Muscle of leg (tissue), 3 donors: ENCODE measurements at regions not wholly inside any gene's neighbourhood (a gene's known extent, or its start where the extent isn't known, plus 50 kb on each side); places are given as distances from the start of the nearest gene placed in this dataset.

Experiments
- DNase-seq: peaks from one replicate; pipeline ENCODE4 v3.0.0; 2013
- H3K27ac ChIP-seq: one replicate; pipeline ENCODE4 v1.5.1; 2013; ENCODE audit warnings: mild to moderate bottlenecking, low read length, control low read depth
- H3K27me3 ChIP-seq: one replicate; pipeline ENCODE4 v1.6.1; 2013; ENCODE audit warnings: low read length; ENCODE audit not compliant: control insufficient read depth, insufficient read depth
- H3K36me3 ChIP-seq: one replicate; pipeline ENCODE4 v1.6.1; 2013; ENCODE audit warnings: low read length; ENCODE audit not compliant: control insufficient read depth, insufficient read depth
- H3K4me1 ChIP-seq: one replicate; pipeline ENCODE4 v1.6.1; 2013; ENCODE audit warnings: low read length; ENCODE audit not compliant: control insufficient read depth, insufficient read depth
- H3K4me3 ChIP-seq: one replicate; pipeline ENCODE4 v1.5.1; 2013; ENCODE audit warnings: low read length, control low read depth
- H3K9me3 ChIP-seq: replicated peaks from 2 replicates; pipeline ENCODE4 v1.6.1; 2013; ENCODE audit warnings: low read depth, low read length; ENCODE audit not compliant: control insufficient read depth
- WGBS: methylation state at CpG from one replicate; pipeline ENCODE4 v1.1.5; 2013; ENCODE audit warnings: missing lambda C conversion rate; ENCODE audit not compliant: insufficient coverage; 5-methylcytosine and 5-hydroxymethylcytosine counted together

DNA sequence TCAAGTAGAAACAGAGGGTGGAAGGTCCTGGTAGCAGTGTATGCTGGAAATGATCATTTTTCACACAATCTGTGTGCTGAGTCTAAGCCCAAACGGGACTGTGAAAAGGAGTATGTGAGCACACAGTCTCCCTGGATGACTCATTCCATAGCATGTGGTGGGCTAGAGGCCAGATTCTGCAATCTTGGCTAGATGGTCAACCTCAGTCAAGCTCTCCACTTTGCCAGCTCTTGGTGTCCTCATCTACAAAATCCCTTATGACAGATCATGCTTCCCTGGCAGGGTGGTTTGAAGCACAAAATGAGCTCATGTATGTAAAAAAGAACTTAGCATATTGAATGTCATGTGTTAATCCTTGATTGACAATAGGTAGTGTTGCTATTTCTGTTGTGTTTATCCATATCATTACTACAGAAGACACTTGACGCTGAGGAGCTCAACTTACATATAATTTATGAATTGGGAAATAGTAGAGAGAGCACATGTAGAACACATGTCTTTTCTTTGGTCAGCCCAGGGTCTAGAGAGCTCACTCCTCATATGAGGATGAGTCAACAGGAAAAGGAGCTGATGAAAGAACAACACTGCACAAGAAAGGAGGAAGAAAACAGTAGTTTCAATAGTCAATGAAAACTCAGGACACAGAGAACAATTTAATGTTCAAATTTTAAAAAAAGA lies 517.5 kb downstream of the BCL11B start:
- Histone ChIP-seq H3K27ac (no peak overlapping the region), H3K36me3 (no peaks in the 10 kb centered on the region), H3K27me3 (no peaks in the 10 kb centered on the region), H3K9me3 (peaks cover 2% of the 10 kb centered on the region), H3K4me3 (no peak overlapping the region), H3K4me1 (peaks cover 4% of the 10 kb centered on the region)
- DNase-seq, result peak; percentile 78
- WGBS, result 60% methylated on average over 1 of the region's 2 CpGs

DNA sequence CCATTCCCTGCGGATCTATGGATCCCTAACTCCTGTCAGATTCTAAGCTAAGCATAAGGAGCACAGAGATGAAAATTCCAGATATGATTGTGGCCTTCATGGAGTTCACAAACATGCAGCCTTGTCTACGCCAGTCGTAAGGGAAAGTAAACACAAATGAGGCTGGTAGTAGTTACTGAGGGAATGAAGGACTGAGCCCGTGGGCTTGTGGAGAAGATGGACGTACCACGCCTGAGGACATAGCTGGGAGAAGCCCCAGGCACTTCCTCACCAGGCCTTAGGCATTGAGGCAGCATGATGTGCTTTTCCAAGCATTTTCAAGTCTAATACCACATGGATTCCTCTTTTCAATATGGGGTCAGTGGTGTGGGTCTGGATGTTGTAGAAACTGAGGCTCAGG lies 515.2 kb downstream of the BCL11B start:
- Histone ChIP-seq H3K4me3 (no peak overlapping the region), H3K36me3 (no peaks in the 10 kb centered on the region), H3K9me3 (peaks cover 2% of the 10 kb centered on the region), H3K27ac (no peak overlapping the region), H3K27me3 (no peaks in the 10 kb centered on the region), H3K4me1 (peaks cover 4% of the 10 kb centered on the region)
- WGBS, result 98% methylated on average over 5 of the region's 6 CpGs
- DNase-seq, result no peak

DNA sequence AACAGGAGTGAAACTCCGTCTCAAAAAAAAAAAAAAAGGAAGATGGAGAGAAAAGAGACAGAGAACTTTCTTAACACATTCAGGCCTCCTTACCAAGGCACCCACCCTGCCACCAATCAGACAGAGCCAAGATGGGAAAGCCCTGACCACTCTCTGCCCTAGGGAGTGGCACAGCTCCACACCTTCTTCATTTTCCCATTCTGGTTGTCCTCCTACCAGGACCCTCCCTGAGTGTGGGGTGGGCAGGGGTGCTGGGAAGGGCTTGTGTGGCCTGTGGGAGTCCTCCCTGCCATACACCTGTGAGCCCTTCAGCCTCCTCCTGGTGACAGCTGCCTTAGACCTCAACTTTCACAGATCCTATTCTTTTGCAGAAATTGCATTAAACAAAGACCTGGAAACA lies 513.6 kb downstream of the BCL11B start:
- Histone ChIP-seq H3K4me1 (peaks cover 4% of the 10 kb centered on the region), H3K27me3 (no peaks in the 10 kb centered on the region), H3K27ac (no peak overlapping the region), H3K4me3 (no peak overlapping the region), H3K36me3 (no peaks in the 10 kb centered on the region), H3K9me3 (peaks cover 5% of the 10 kb centered on the region)
- DNase-seq, result no peak
- WGBS, result no CpG with 5 or more reads among the region's 1 CpG

DNA sequence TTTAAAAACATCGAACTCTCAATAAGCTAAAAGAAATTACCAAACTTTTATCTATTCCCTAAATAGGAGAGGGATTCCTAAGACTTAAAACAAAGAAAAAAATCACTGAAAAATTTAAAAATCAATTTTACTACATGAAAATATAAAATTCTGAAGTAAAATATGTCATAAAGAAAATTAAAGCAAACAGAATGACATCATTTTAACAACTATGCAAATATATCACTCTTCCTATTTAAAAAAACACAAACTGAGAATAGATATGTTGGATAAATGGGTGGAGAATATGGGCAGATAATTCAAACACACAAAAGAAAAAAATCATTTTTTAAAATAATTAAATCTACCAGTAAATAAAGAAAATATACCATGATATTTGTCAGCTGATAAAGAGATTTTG lies 510.0 kb downstream of the BCL11B start:
- Histone ChIP-seq H3K27me3 (no peaks in the 10 kb centered on the region), H3K4me3 (no peak overlapping the region), H3K9me3 (peaks cover 7% of the 10 kb centered on the region), H3K36me3 (no peaks in the 10 kb centered on the region), H3K27ac (no peak overlapping the region), H3K4me1 (no peaks in the 10 kb centered on the region)
- WGBS, result no CpG with 5 or more reads among the region's 1 CpG
- no peak for DNase-seq

DNA sequence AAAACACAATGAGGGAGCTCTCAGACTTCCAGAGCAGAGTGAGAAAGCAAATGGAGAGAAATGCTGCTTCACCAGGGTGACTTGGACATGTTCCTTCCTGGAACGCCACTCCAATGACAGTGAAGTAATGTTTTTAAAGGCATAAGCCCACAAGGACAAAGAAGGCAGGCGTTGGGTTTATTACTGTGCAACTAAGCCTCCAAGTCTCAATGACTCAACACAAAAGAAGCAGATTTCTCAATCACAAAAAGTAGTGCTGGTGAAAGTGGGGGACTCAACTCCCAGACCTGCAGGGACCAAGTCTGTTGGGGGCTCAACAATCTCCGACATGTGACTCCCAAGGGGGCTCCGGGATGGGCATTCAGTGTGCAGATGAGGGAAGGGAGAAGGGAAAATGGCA lies 505.2 kb downstream of the BCL11B start:
- WGBS, result 84% methylated on average over 3 of the region's 4 CpGs
- Histone ChIP-seq H3K27ac (no peak overlapping the region), H3K4me1 (no peaks in the 10 kb centered on the region), H3K36me3 (no peaks in the 10 kb centered on the region), H3K9me3 (peaks cover 7% of the 10 kb centered on the region), H3K4me3 (no peak overlapping the region), H3K27me3 (no peaks in the 10 kb centered on the region)
- no peak for DNase-seq

DNA sequence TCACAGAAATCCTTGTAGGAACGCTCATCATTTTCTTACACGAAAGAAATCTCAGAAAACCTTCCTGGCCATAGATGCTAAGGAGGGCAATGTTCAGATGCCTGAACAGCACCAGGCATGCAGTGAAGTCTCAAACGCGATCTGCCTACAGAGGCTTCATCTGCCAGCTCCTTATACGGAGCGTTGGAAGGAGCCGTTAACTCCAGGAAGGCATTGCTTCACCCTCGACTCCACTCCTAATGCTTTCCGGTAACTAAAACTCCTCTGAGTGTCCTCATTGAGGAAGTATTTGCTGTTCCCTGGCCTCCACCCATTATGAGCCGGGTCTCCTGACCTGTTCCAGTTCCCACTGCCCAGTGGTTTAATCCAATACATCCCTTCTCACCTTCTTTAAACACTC lies 502.7 kb downstream of the BCL11B start:
- Histone ChIP-seq H3K4me1 (no peaks in the 10 kb centered on the region), H3K9me3 (no peaks in the 10 kb centered on the region), H3K36me3 (no peaks in the 10 kb centered on the region), H3K27me3 (no peaks in the 10 kb centered on the region), H3K4me3 (no peak overlapping the region), H3K27ac (no peak overlapping the region)
- WGBS, result 66% methylated on average over 8 of the region's 10 CpGs
- no peak for DNase-seq

DNA sequence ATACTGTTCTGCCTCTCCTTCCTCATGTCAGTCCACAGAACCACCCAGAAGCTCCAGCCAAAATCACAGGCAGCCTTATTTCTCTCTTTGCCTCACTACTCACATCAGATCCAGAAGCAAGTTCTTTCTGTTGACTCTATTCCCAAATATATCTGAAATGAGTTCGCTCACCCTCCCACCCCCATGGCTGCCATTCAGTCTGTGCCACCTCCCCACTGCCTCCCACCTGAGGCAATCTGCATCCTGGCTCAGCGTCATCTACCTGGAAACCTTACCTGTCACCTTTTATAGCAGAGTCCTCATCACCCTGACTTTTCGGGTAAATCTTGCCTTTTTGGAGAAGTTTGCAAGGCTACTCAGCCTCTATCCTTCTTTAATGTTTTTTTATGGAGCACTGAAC lies 501.8 kb downstream of the BCL11B start:
- Histone ChIP-seq H3K4me3 (no peak overlapping the region), H3K27ac (no peak overlapping the region), H3K9me3 (no peaks in the 10 kb centered on the region), H3K27me3 (no peaks in the 10 kb centered on the region), H3K4me1 (no peaks in the 10 kb centered on the region), H3K36me3 (no peaks in the 10 kb centered on the region)
- 100% methylated on average over 1 of the region's 3 CpGs for WGBS
- DNase-seq, result no peak

DNA sequence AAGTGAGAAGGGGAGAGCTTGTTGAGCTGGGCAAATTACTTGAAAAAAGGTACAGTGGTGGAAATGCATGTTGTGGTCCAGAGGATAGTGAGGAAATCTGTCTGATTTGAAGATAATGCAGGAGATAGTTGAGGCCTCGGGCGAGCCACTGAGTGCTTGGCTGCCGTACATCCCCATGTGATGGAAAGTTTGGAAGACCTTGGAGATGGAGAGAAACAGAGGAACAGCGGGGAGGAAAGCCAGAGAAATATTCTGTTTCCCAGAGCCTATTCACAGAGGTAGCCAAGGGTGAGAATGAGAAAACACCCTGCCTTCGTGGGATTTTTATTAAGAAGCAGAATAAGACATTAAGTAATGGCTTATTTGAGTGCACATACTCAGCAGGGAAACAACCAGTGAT lies 498.2 kb downstream of the BCL11B start:
- Histone ChIP-seq H3K4me1 (no peaks in the 10 kb centered on the region), H3K4me3 (no peak overlapping the region), H3K27ac (no peak overlapping the region), H3K36me3 (no peaks in the 10 kb centered on the region), H3K9me3 (no peaks in the 10 kb centered on the region), H3K27me3 (no peaks in the 10 kb centered on the region)
- WGBS, result 81% methylated on average over 3 of the region's 5 CpGs
- DNase-seq, result peak; percentile 41

DNA sequence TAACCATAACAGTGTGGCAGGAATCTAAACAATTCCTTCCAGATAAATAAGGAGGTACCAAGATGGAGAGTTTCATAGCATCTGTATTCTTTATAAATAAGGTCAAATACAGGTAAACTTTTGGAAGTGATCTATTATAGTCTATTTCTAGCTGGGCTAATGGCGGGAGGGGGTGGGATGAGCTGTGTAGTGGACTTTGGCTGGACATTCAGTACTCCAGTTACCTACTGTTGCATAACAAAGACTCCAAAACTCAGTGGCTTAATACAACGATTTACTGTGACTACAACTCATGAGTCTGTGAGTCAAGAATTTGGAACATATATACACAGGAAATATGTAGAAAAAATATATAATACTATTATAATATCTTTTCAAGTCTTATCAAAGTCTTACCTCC lies 496.1 kb downstream of the BCL11B start:
- H3K4me3 ChIP-seq, result no peak overlapping the region
- WGBS, result no CpG with 5 or more reads among the region's 2 CpGs
- no peaks in the 10 kb centered on the region for H3K27me3 ChIP-seq
- H3K4me1 ChIP-seq, result no peaks in the 10 kb centered on the region
- no peaks in the 10 kb centered on the region for H3K36me3 ChIP-seq
- H3K9me3 ChIP-seq, result no peaks in the 10 kb centered on the region
- DNase-seq, result no peak
- no peak overlapping the region for H3K27ac ChIP-seq

DNA sequence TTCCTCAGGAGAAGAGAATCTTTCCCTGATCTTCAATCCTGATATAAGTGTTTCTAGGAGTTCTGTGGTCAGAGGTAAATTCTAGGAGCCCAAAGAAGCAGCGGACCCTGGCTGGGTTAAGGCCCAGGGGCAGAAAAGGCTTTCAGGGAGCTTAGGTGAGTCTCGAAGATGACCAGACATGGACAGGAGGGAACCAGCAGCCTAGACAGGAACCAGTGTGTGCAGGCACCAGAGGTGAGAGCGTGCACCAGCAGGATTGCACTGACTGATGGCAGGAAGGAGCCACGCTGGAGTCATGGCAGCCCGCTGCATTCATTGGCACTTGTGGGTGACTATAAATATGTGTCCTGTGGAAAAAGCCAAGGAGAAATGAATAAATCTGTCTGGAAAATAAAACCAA lies 489.9 kb downstream of the BCL11B start:
- no peak overlapping the region for H3K27ac ChIP-seq
- H3K27me3 ChIP-seq, result no peaks in the 10 kb centered on the region
- DNase-seq, result no peak
- no peaks in the 10 kb centered on the region for H3K9me3 ChIP-seq
- no peaks in the 10 kb centered on the region for H3K36me3 ChIP-seq
- H3K4me1 ChIP-seq, result no peaks in the 10 kb centered on the region
- 87% methylated on average over 5 of the region's 5 CpGs for WGBS
- H3K4me3 ChIP-seq, result no peak overlapping the region

DNA sequence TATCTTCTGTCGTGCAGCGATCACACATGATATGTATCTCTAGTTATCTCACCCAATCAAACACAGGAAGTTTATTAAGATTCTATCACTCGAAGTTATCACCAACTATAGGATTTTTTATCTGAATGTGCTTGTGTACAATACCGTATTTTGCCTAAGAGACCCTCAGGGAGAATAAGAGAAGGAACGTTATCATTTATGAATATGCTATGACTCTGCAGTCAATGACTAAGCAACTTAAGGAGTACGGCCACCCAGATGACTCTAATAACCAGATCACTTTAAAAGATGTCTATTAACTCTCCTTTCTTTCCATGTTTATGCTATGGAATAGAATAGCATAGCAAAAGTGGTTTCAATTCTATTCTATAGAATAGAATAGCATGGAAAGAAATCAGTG lies 486.4 kb downstream of the BCL11B start:
- H3K4me3 ChIP-seq, result no peak overlapping the region
- H3K4me1 ChIP-seq, result no peaks in the 10 kb centered on the region
- no peaks in the 10 kb centered on the region for H3K27me3 ChIP-seq
- DNase-seq, result no peak
- H3K9me3 ChIP-seq, result no peaks in the 10 kb centered on the region
- no peak overlapping the region for H3K27ac ChIP-seq
- H3K36me3 ChIP-seq, result no peaks in the 10 kb centered on the region
- no CpG with 5 or more reads among the region's 6 CpGs for WGBS
